HepG2 (cell line): ENCODE measurements at regions not wholly inside any gene's neighbourhood (a gene's known extent, or its start where the extent isn't known, plus 50 kb on each side); places are given as distances from the start of the nearest gene placed in this dataset.

Source experiments
- SIN3A ChIP-seq: IDR thresholded peaks from 2 replicates; pipeline ENCODE4 v1.6.1; 2011; ENCODE audit warnings: low read depth, mild to moderate bottlenecking, control low read depth, low read length, borderline replicate concordance
- TF ChIP-seq, protein P1 (sequence below): sonication (generic); formaldehyde crosslinking; IDR thresholded peaks from 2 replicates; pipeline ENCODE4 v1.4.0; 2020; ENCODE audit warnings: missing genetic modification reagents
- TF ChIP-seq, protein P2 (sequence below): sonication (generic); formaldehyde crosslinking; IDR thresholded peaks from 2 replicates; pipeline ENCODE4 v1.5.0; 2020; ENCODE audit warnings: mild to moderate bottlenecking, missing genetic modification reagents, moderate library complexity
- TF ChIP-seq, protein P3 (sequence below), 2 experiments: sonication (generic) in 1 of 2; formaldehyde crosslinking in 1 of 2; IDR thresholded peaks; 2 replicates each; pipeline versions ENCODE4 v1.5.1 to v1.6.1; 2011 to 2020; ENCODE audit warnings: borderline replicate concordance in 1 of 2, low read depth in 1 of 2, low read length in 1 of 2, mild to moderate bottlenecking in 1 of 2, missing genetic modification reagents in 1 of 2, moderate library complexity in 1 of 2

DNA sequence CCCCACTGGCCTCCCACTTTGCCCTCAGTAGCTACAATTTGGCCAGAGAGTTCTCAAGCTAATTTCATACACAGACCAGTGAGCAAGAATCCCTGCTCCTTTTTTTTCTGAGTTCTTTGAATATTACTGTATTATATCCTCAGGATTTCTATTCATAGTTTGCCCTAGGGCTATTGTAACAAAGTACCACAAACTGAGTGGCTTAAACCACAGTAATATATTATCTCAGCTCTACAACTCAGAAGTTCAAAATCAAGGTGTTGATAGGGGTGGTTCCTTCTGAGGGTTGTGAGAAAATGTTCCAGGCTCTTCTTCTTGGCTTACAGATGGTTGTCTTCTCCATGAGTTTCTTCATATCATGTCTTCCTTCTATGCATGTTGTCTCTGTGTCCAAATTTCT is 289.4 kb upstream of the ESRRG start:
- TF ChIP-seq SIN3A, result no peak
- TF ChIP-seq, protein P1, sequence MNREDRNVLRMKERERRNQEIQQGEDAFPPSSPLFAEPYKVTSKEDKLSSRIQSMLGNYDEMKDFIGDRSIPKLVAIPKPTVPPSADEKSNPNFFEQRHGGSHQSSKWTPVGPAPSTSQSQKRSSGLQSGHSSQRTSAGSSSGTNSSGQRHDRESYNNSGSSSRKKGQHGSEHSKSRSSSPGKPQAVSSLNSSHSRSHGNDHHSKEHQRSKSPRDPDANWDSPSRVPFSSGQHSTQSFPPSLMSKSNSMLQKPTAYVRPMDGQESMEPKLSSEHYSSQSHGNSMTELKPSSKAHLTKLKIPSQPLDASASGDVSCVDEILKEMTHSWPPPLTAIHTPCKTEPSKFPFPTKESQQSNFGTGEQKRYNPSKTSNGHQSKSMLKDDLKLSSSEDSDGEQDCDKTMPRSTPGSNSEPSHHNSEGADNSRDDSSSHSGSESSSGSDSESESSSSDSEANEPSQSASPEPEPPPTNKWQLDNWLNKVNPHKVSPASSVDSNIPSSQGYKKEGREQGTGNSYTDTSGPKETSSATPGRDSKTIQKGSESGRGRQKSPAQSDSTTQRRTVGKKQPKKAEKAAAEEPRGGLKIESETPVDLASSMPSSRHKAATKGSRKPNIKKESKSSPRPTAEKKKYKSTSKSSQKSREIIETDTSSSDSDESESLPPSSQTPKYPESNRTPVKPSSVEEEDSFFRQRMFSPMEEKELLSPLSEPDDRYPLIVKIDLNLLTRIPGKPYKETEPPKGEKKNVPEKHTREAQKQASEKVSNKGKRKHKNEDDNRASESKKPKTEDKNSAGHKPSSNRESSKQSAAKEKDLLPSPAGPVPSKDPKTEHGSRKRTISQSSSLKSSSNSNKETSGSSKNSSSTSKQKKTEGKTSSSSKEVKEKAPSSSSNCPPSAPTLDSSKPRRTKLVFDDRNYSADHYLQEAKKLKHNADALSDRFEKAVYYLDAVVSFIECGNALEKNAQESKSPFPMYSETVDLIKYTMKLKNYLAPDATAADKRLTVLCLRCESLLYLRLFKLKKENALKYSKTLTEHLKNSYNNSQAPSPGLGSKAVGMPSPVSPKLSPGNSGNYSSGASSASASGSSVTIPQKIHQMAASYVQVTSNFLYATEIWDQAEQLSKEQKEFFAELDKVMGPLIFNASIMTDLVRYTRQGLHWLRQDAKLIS, result no peak
- TF ChIP-seq, protein P2, sequence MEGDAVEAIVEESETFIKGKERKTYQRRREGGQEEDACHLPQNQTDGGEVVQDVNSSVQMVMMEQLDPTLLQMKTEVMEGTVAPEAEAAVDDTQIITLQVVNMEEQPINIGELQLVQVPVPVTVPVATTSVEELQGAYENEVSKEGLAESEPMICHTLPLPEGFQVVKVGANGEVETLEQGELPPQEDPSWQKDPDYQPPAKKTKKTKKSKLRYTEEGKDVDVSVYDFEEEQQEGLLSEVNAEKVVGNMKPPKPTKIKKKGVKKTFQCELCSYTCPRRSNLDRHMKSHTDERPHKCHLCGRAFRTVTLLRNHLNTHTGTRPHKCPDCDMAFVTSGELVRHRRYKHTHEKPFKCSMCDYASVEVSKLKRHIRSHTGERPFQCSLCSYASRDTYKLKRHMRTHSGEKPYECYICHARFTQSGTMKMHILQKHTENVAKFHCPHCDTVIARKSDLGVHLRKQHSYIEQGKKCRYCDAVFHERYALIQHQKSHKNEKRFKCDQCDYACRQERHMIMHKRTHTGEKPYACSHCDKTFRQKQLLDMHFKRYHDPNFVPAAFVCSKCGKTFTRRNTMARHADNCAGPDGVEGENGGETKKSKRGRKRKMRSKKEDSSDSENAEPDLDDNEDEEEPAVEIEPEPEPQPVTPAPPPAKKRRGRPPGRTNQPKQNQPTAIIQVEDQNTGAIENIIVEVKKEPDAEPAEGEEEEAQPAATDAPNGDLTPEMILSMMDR (CRISPR knock-in tag), result no peak
- TF ChIP-seq, protein P3, sequence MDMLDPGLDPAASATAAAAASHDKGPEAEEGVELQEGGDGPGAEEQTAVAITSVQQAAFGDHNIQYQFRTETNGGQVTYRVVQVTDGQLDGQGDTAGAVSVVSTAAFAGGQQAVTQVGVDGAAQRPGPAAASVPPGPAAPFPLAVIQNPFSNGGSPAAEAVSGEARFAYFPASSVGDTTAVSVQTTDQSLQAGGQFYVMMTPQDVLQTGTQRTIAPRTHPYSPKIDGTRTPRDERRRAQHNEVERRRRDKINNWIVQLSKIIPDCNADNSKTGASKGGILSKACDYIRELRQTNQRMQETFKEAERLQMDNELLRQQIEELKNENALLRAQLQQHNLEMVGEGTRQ (IDR thresholded peaks at IDR 0.05; ENCODE audit: low read depth, low read length), result no peak
- TF ChIP-seq, protein P3 (CRISPR knock-in tag; IDR thresholded peaks at IDR 0.05; ENCODE audit: borderline replicate concordance), result no peak
